ENCODE measurements at regions not wholly inside any gene's neighbourhood (a gene's known extent, or its start where the extent isn't known, plus 50 kb on each side); places are given as distances from the start of the nearest gene placed in this dataset.
"Not testable (repeated sequence)": the region's sequence is repeated elsewhere in the genome, so short reads cannot be mapped to it uniquely, and the experiment has no call there.

DNA sequence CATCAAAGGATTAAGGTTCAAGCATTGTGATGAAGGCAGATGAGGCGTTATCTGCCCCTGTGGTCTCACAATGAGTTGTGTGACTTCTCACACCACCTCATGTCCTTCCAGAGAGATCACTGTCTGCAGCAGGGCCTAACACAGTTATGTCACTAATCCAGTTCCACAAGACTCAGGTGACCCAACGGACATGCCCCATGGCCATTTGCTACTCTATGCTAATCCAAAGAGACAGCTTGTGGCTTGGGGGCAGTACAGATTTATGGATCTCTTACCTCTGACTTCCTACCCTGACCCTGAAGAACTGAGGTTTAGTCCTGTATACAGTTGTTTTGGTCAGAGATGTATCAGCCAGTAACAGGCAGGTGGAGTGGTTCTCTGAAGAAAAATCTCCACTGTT lies 147.1 kb downstream of the GLUL start:
- no peak for DNase-seq
- ATAC-seq = no peak
- intact Hi-C loops (cut with micrococcal nuclease) = no loop called here

DNA sequence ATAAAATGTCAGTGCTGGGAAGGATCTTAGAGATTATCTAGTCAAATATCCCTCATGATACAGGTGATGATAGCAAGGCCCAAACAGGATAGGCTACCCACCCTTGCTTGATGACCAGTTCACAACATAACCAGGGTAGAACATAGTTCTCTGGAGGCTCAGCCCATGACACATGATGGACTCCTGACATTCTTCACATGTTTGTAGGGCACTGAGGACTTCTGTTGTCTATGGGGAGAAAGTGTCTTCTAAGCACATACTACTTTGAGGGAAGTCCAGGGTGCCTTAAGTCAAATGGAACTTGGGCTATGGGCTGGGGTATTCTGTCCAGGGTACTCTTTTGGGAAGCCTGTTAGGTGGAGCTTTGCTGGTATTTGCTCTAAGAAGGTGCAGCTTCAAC lies 148.9 kb downstream of the GLUL start:
- no peak for DNase-seq
- no peak for ATAC-seq
- intact Hi-C loops (cut with micrococcal nuclease) = no loop called here

DNA sequence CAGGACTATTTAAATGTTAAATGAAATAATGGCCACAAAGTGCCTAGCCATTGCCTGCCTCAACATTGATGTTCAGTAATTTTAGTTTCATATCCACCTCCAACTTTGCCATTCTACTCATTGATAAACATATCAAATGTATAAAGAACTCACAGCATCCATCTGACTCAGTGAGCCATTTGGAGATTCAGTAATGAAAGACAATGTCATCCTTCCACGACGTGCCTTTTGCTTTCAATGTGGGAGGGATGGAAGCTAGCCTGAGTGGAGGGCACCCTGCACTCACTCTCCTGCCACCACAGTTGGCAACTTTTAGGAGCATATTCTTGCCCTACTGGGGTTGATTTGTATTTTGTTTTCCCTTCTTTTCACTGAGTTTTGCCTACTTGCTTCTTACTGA lies 151.5 kb downstream of the GLUL start:
- intact Hi-C loops (cut with micrococcal nuclease) = no loop called here
- DNase-seq = no peak

DNA sequence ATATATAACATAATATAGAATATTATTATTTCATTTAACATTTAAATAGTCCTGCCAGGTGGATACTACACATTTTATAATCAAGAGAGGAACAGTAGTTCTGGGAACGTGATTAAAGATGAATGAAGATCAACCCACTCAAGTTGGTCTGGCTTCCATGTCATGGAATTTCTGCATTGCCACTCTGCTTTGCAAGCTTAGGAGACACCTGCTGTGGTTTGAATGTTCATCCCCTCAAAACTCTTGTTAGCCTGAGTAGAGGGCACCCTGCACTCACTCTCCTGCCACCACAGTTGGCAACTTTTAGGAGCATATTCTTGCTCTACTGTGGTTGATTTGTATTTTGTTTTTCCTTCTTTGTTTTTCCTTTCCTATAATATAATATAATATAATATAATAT lies 153.2 kb downstream of the GLUL start:
- DNase-seq = no peak
- no peak for ATAC-seq
- intact Hi-C loops (cut with micrococcal nuclease) = no loop called here

More for the DNA sequence above, 151.5 kb downstream of the GLUL start:
- no peak for ATAC-seq

DNA sequence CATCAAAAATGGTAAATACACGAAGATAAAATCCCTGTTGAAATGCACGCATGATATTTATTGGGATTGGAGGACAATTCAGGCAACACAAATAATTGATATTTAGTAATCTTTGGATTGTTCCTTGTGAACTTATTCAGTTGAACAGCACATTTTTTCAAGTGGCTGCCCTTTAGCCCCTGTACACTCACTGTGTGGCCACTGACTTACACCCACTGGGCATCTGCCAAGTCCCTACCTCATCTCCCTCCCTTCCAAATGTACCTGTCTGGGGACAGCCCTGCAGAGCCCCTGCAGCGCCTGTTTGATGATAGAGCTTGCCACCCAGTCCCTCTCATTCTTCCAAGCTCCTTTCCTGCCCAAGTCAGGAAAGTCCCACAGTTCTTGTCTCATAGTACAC lies 154.3 kb downstream of the GLUL start:
- no peak for ATAC-seq

DNA sequence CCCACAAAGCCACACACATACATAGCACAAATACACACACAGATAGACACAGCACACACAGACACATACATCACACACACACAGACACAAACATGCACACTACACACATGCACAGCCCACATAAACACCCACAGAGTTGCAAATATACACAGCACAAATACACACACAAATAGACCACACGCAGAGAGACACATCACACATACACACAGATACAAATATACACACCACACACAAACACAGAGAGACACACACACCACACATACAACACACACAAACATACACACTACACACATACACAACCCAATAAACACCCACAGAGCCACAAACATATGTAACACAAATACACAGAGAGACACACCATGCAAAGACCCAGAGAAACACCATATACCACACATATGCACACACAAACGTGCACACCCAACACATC lies 154.9 kb downstream of the GLUL start:
- DNase-seq (no peak), ATAC-seq (no peak)
- intact Hi-C loops (cut with micrococcal nuclease) = no loop called here

More for the DNA sequence above, 154.3 kb downstream of the GLUL start:
- intact Hi-C loops (cut with micrococcal nuclease) = no loop called here
- no peak for DNase-seq

DNA sequence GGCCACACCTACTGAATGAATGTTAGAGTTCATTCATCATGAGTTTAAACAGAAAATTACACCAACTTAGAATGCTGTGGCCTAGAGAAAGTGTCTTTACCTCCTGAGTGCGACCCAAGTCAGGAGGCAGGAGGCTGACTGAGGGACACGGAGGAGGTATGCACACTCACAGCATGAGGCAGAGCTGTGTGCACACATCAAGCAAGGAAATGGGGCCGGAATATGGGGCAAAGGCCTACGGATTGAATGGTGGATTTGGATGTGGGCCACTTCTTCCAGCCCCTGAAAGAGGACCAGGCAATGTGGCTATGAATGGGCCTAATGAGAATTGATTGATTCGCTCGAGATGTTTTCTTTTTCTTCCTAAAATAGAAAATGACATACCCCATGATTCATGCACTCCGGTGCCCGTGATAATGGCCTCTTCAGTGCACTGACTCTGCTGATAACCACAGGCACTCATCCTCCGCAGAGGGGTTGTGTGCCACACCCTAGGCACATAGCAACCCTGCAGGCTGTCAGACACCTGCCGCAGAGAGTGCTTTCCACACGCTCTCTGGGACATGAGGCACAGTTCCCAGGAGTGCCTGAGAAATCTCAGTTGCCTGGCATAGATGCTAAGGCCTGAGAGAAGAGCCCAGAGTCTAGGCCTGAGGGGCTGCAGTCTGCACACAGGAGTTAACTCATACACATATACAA lies 155.5 kb downstream of the GLUL start:
- peak; percentile 97 for ATAC-seq
- intact Hi-C loops (cut with micrococcal nuclease) = no loop called here
- DNase-seq = peak; percentile 63

DNA sequence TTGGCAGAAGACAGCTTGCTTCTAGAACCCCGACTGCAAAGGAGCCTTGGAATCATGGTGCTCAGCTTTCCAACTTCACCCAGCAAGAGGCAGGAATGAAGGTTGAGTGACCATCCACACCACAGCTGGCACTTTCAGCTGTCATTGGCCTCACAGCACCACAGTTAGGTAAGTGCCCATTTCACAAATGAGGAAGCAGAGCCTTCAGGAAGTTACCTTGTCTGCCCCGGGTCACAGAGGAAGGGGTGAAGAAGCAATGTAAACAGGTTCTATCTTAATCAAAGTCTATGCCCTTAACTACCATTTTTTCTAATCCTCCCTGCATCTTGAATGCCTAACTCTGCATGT lies 156.0 kb downstream of the GLUL start:
- ATAC-seq (peak; percentile 7), DNase-seq (no peak)
- intact Hi-C loops (cut with micrococcal nuclease) = no loop called here

DNA sequence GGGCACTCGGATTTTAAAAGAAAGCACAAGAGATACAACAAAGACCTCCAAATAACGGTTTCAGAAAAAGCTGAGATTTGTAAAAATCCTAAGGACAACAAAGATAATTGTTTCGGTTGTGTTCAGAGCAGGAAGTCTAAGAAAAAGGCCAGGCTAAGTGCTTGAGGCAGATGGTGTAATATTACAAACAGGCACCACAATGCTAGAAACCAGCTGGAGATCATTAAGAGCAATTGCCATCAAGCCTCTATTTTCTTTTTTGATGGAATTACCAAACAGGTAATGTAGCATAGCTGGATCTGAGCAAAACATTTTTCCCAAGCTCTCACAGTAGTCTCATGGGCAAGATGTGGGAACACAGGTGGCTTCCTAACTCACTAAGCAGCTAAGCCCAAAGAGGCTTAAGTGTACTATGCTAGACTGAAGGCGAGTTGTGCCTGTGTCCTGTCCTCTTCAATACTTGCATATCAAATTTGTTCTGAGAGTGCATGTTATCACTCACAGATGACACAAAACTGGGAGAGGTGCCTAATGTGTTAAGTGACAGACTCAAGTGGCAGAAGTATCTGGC lies 161.6 kb downstream of the GLUL start:
- ATAC-seq (peak; percentile 92), DNase-seq (no peak)
- intact Hi-C loops (cut with micrococcal nuclease) = no loop called here

DNA sequence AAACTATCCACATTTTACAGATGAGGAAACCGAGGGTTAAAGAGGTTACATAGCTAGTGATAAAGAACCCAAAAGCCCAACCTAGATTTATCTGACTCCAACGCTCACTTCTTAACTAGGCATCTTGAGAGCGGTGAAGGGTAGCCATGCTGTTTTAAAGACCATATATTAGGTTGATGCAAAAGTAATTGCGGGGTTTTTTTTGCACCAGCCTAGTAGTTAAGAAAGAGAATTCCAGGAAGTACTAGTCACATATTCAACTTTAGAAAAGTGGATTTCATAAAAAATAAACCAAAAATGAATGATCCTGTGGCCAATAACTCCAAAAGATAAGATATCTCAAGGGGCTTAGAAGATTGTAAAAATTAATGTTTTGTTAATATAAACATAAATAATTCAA lies 162.1 kb downstream of the GLUL start:
- intact Hi-C loops (cut with micrococcal nuclease) = no loop called here
- DNase-seq = no peak
- no peak for ATAC-seq

DNA sequence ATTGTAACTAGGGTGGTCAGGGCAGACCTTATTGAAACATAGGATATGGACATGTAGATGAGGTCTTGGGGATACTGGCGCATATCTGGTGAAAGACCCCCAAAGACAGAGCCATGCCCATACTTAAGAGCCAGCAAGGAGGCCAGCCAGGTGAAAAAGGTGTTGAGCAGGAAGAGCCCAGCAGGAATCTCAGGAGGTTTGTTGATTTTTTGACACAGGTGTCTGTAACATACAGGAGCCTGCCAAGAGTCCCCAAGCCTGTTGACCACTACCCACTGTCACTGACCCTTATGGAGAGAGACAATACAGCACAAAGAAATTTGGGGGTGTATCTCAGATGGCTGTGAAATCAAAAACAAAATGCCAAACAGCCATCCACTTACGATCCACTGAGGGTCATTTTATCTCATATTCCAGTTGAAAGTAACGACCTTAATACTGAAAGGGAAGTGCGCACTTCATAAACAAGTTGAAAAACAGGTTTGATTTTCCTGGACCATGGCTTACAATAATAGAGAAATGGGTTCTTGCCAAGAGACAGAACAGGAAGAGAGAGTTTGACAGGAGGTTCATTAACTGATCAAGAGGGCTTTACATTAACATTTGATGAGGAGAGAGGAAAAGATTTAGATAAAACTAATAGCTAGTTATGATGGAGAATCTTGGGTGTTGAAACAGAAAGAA lies 163.6 kb downstream of the GLUL start:
- DNase-seq (no peak), ATAC-seq (no peak)
- intact Hi-C loops (cut with micrococcal nuclease) = no loop called here

DNA sequence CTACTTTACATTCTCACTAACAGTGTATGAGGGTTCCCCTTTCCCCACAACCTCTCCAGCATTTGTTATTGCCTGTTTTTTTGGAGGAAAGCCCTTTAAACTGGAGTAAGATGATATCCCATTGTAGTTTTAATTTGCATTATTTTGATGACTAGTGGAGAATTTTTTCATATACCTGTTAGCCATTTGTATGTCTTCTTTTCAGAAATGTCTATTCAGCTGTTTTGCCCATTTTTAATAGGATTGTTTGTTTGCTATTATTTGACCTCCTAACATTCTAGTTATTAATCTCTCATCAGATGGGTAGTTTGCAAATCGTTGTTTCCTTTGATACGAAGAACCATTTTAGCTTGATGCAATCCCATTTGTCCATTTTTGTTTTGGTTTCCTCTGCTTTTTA lies 165.0 kb downstream of the GLUL start:
- intact Hi-C loops (cut with micrococcal nuclease) = no loop called here
- DNase-seq (no peak), ATAC-seq (no peak)

DNA sequence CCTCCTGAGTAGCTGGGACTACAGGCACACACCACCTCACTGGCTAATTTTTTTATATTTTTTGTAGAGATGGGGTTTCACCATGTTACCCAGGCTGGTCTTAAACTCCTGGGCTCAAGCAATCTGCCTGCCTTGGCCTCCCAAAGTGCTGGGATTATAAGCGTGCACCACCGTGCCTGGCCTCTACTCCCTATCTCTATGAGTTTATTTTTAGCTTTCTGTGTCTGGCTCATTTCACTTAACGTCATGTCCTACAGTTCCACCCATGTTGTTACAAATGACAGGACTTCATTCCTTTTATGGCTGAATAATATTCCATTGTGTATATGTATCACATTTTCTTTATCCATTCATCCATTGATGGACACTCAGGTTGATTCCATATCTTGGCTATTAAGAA lies 164.2 kb upstream of the ZNF648 start:
- peak; percentile 59 for ATAC-seq
- intact Hi-C loops (cut with micrococcal nuclease); DNase-seq: not testable (repeated sequence)

DNA sequence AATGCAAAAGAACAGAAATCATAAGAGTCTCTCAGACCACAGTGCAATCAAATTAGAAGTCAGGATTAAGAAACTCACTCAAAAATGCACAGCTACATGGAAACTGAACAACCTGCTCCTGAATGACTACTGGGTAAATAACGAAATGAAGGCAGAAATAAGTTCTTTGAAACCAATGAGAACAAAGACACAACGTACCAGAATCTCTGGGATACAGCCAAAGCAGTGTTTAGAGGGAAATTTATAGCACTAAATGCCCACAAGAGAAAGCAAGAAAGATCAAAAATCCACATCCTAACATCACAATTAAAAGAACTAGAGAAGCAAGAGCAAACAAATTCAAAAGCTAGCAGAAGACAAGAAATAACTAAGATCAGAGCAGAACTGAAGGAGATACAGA lies 160.5 kb upstream of the ZNF648 start:
- DNase-seq; ATAC-seq; intact Hi-C loops (cut with micrococcal nuclease): not testable (repeated sequence)

DNA sequence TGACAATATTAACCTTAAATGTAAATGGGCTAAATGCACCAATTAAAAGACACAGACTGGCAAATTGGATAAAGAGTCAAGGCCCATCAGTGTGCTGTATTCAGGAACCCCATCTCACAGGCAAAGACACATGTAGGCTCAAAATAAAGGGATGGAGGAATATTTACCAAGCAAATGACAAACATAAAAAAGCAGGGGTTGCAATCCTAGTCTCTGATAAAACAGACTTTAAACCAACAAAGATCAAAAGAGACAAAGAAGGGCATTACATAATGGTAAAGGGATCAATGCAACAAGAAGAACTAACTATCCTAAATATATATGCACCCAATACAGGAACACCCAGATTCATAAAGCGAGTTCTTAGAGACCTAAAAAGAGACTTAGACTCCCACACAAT lies 159.9 kb upstream of the ZNF648 start:
- DNase-seq; ATAC-seq; intact Hi-C loops (cut with micrococcal nuclease): not testable (repeated sequence)

DNA sequence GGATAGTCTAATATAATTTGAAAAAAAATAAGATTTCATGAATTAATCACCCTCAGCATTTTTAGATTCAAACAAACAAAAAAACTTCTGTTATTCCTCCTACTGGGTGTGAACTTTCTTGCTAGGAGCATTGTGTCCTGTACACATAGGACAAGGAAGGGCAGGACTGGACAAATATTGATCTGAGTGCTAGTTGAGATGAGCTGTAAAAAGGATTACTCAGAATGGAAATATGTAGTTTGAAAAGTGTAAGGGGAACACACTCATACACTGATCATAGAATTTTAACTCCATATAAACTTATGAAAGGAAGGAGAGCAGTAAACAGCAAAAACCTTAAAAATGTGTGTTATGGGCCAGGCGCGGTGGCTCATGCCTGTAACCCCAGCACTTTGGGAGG lies 156.5 kb upstream of the ZNF648 start:
- ATAC-seq = no peak
- intact Hi-C loops (cut with micrococcal nuclease) = no loop called here

DNA sequence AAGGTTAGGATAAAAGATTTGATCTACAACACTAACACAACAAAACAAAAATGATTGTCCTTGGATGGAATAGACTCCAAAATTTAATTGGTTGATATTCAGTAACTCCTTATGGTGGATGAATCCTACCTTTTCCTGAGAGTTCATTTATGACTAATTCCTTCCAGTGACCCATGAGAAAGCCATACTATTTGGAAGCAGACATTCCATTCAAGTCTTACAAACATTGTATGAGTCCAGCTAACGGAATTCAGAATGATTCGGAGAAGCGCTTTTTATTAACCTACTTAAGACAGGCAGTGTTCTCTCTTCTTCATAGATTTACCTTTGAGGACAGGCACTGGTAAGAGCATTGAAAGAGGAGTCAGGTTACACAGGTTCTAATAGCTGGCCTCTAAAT lies 155.6 kb upstream of the ZNF648 start:
- intact Hi-C loops (cut with micrococcal nuclease) = no loop called here
- DNase-seq (no peak), ATAC-seq (no peak)

More for the DNA sequence above, 156.5 kb upstream of the ZNF648 start:
- no peak for DNase-seq

DNA sequence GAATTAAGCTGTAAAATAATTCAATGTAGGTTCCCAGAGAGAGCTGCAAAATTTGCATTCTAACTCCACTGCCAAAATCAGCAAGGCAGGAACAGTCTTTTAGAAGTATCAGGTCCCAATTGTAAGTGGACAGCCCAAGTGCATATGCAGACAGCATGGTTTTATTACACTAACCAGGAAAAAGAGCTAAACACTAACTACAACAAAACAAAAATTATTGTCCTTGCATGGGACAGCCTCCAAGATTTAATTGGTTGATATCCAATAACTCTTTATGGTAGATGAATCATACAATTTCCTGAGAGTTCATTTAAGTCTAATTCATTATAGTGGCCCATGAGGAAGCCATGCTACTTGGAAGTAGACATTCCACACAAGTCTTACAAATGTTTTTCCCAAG lies 154.3 kb upstream of the ZNF648 start:
- no peak for DNase-seq

DNA sequence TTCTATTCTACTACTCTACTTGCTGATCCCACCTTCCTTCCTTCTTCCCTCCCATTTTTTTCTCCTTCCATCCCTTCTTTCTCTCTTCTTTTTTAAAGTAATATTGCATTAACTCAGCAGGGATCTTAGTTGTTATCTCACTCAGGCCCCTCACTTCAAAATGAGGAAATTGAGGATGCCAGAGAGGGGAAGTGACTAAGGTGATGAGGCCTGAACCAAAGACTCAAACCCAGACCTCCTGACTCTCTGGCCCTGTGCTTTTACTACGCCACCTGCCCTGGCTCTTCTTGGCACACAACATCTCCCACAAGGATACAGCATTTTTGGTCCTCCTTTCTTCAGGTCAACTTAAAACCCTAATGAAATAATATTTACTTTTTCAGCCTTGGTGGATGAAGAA lies 151.7 kb upstream of the ZNF648 start:
- ATAC-seq = no peak
- DNase-seq = no peak
- intact Hi-C loops (cut with micrococcal nuclease) = no loop called here

More for the DNA sequence above, 154.3 kb upstream of the ZNF648 start:
- intact Hi-C loops (cut with micrococcal nuclease) = no loop called here
- ATAC-seq = peak; percentile 29

DNA sequence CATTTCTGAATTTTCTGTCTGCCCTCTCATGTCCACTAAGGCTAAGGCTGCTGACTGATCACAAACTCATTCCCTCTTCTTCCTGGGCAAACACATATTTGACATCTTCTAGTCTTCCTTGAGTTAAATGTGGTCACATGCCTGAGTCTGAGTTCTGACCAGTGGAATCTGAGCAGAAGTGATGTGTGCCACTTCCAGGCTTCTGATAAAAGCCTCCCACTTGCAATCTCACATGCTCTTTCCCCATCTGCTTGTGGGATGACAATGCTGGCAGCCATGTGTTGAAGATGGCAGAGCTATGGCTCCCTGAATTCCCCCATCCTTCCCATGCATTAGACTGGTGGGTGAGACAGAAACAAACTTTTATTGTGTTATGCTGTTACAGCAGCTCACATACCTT lies 149.9 kb upstream of the ZNF648 start:
- no peak for ATAC-seq
- DNase-seq = no peak

DNA sequence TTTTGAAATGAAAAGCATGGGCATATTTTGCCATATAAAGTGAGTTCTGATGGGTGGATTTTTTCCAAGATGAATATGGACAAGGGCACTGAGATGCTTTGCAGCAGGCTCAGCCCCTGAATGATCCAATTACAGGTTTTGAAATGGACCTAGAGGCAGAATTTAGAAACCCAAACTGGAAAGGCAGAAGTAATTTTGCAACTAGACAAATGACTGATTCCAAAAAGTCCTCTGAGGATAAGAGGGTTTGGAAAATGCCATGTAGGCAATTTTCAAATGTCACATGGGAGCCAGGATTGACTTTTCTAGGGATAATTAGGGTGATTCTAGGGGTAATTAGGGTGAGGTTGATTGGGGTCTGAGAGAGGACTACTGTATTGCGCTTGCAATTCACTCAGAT lies 148.9 kb upstream of the ZNF648 start:
- ATAC-seq = no peak
- DNase-seq = no peak
- intact Hi-C loops (cut with micrococcal nuclease) = no loop called here

More for the DNA sequence above, 149.9 kb upstream of the ZNF648 start:
- intact Hi-C loops (cut with micrococcal nuclease) = no loop called here
